H1 (cell line): ENCODE measurements at regions not wholly inside any gene's neighbourhood (a gene's known extent, or its start where the extent isn't known, plus 50 kb on each side); places are given as distances from the start of the nearest gene placed in this dataset.

Experiments
- CTCF ChIA-PET: fragments of 300-600 bp; sonication (Branson Sonifier 250); formaldehyde crosslinking; loops from one replicate; lab custom pipeline; 2021; ENCODE audit not compliant: partially characterized antibody; lab: Charles Lee
- POLR2A ChIA-PET: fragments of 300-600 bp; sonication (Branson Sonifier 250); formaldehyde crosslinking; loops from one replicate; lab custom pipeline; 2021; ENCODE audit warnings: inconsistent platforms; ENCODE audit not compliant: partially characterized antibody; lab: Charles Lee
- DNase-seq, 2 experiments: peaks; one replicate each; pipeline versions ENCODE4 v3.0.0 to v3.0.0-alpha.2; 2010 to 2022; ENCODE audit warnings: low spot score in 2 of 2, low read depth in 1 of 2, mixed read lengths in 1 of 2
- FAIRE-seq: peaks from 2 replicates; lab custom pipeline; 2011; peaks lifted over from hg19 to GRCh38; lab: Jason Lieb, UNC
- H2AFZ ChIP-seq: 2 replicates; pipeline ENCODE4 v1.8.1; 2012; ENCODE audit warnings: low read length, inconsistent platforms
- H2AK5ac ChIP-seq: 2 replicates; pipeline ENCODE4 v1.6.1; 2013; ENCODE audit warnings: low read depth, low read length
- H2BK120ac ChIP-seq: replicated peaks from 2 replicates; pipeline ENCODE3; 2013; ENCODE audit warnings: low read depth, low read length, inconsistent platforms
- H2BK12ac ChIP-seq: 2 replicates; pipeline ENCODE4 v1.6.1; 2013; ENCODE audit warnings: low read depth, low read length
- H2BK15ac ChIP-seq: 2 replicates; pipeline ENCODE4 v1.6.1; 2013; ENCODE audit warnings: low read length
- H2BK20ac ChIP-seq: 2 replicates; pipeline ENCODE4 v1.6.1; 2013; ENCODE audit warnings: low read length
- H2BK5ac ChIP-seq: 2 replicates; pipeline ENCODE4 v1.6.1; 2013; ENCODE audit warnings: low read depth, low read length
- H3K14ac ChIP-seq: 2 replicates; pipeline ENCODE4 v1.6.1; 2013; ENCODE audit warnings: inconsistent platforms; ENCODE audit not compliant: insufficient read length
- H3K18ac ChIP-seq: 2 replicates; pipeline ENCODE4 v1.6.1; 2013; ENCODE audit warnings: low read length; ENCODE audit errors: extremely low read depth
- H3K23ac ChIP-seq: 2 replicates; pipeline ENCODE4 v1.6.1; 2013; ENCODE audit warnings: inconsistent platforms; ENCODE audit not compliant: insufficient read length
- H3K23me2 ChIP-seq: 2 replicates; pipeline ENCODE4 v1.6.1; 2013; ENCODE audit warnings: low read depth, low read length
- H3K27ac ChIP-seq: 2 replicates; pipeline ENCODE4 v1.6.1; 2011; ENCODE audit warnings: low read depth, low read length, inconsistent platforms
- H3K27me3 ChIP-seq, 4 experiments: replicated peaks in 1 of 4; 1 replicate in 1 of 4; 2 replicates in 3 of 4; pipeline versions ENCODE4 v1.6.1 to v1.8.1; 2011 to 2013; ENCODE audit warnings: low read length in 3 of 4, mild to moderate bottlenecking in 3 of 4, inconsistent platforms in 2 of 4, mixed read lengths in 2 of 4, moderate library complexity in 1 of 4; ENCODE audit not compliant: control insufficient read depth in 3 of 4, insufficient read depth in 3 of 4; ENCODE audit errors: extremely low read depth in 1 of 4
- H3K36me3 ChIP-seq, 4 experiments: 2 replicates each; pipeline versions ENCODE4 v1.6.1 to v1.8.1; 2011 to 2013; ENCODE audit warnings: mild to moderate bottlenecking in 4 of 4, low read length in 3 of 4, moderate library complexity in 2 of 4, control low read depth in 1 of 4, inconsistent platforms in 1 of 4; ENCODE audit not compliant: insufficient read depth in 4 of 4, control insufficient read depth in 2 of 4
- H3K4ac ChIP-seq: replicated peaks from 2 replicates; pipeline ENCODE3; 2013; ENCODE audit warnings: low read length, low read depth, mixed read lengths, inconsistent platforms; ENCODE audit not compliant: insufficient read length
- H3K4me1 ChIP-seq, 4 experiments: replicated peaks in 1 of 4; 1 replicate in 1 of 4; 2 replicates in 3 of 4; pipeline versions ENCODE4 v1.6.1 to v1.8.1; 2011 to 2013; ENCODE audit warnings: low read length in 3 of 4, inconsistent platforms in 2 of 4, mixed read lengths in 1 of 4; ENCODE audit not compliant: insufficient read depth in 4 of 4, control insufficient read depth in 3 of 4
- H3K4me2 ChIP-seq, 2 experiments: 2 replicates each; pipeline versions ENCODE4 v1.6.1 to v1.8.1; 2011 to 2013; ENCODE audit warnings: low read depth in 2 of 2, low read length in 2 of 2, control low read depth in 1 of 2, inconsistent platforms in 1 of 2, mild to moderate bottlenecking in 1 of 2; ENCODE audit not compliant: insufficient read depth in 1 of 2
- H3K4me3 ChIP-seq, 4 experiments: fragments of 200-600, 300-600 bp in 1 of 4; sonication (generic), shearing (Covaris generic), sonication (Bioruptor Twin) in 1 of 4; 2 replicates each; pipeline versions ENCODE4 v1.5.1 to v1.8.1; 2011 to 2016; ENCODE audit warnings: low read length in 4 of 4, low read depth in 3 of 4, control low read depth in 2 of 4, inconsistent platforms in 2 of 4, mild to moderate bottlenecking in 2 of 4, mixed read lengths in 1 of 4, moderate library complexity in 1 of 4; ENCODE audit not compliant: insufficient read depth in 2 of 4; ENCODE audit errors: extremely low read depth in 1 of 4
- H3K56ac ChIP-seq: replicated peaks from 2 replicates; pipeline ENCODE3; 2013; ENCODE audit warnings: low read depth, mild to moderate bottlenecking, mixed read lengths, low read length, inconsistent platforms; ENCODE audit not compliant: insufficient read length
- H3K79me1 ChIP-seq: 2 replicates; pipeline ENCODE4 v1.6.1; 2013; ENCODE audit warnings: low read depth, low read length, control low read depth
- H3K79me2 ChIP-seq, 2 experiments: 2 replicates each; pipeline versions ENCODE4 v1.6.1 to v1.8.1; 2012 to 2013; ENCODE audit warnings: low read length in 2 of 2, mild to moderate bottlenecking in 2 of 2, inconsistent platforms in 1 of 2; ENCODE audit not compliant: insufficient read depth in 2 of 2, control insufficient read depth in 1 of 2
- H3K9ac ChIP-seq, 4 experiments: replicated peaks in 1 of 4; 1 replicate in 1 of 4; 2 replicates in 3 of 4; pipeline versions ENCODE4 v1.6.1 to v1.8.1; 2011 to 2013; ENCODE audit warnings: low read depth in 3 of 4, low read length in 3 of 4, control low read depth in 2 of 4, mild to moderate bottlenecking in 2 of 4, moderate library complexity in 2 of 4, inconsistent platforms in 1 of 4; ENCODE audit errors: extremely low read depth in 1 of 4
- H3K9me3 ChIP-seq, 2 experiments: 2 replicates each; pipeline versions ENCODE4 v1.6.1 to v1.8.1; 2012 to 2013; ENCODE audit warnings: mild to moderate bottlenecking in 2 of 2, moderate library complexity in 2 of 2, control low read depth in 1 of 2, inconsistent platforms in 1 of 2, low read depth in 1 of 2, low read length in 1 of 2, mixed read lengths in 1 of 2; ENCODE audit not compliant: insufficient read depth in 2 of 2
- H4K20me1 ChIP-seq, 2 experiments: replicated peaks in 1 of 2; 2 replicates each; pipeline versions ENCODE3 to v1.8.1; 2011 to 2013; ENCODE audit warnings: inconsistent platforms in 2 of 2, low read length in 2 of 2, mild to moderate bottlenecking in 1 of 2; ENCODE audit not compliant: insufficient read depth in 2 of 2, control insufficient read depth in 1 of 2
- H4K5ac ChIP-seq: 2 replicates; pipeline ENCODE4 v1.6.1; 2013; ENCODE audit warnings: low read length, low read depth, mixed read lengths, inconsistent platforms; ENCODE audit not compliant: insufficient read length
- H4K8ac ChIP-seq: 2 replicates; pipeline ENCODE4 v1.8.0; 2013; ENCODE audit warnings: mild to moderate bottlenecking, moderate library complexity, low read length, inconsistent platforms; ENCODE audit not compliant: insufficient read depth; ENCODE audit errors: extremely low read depth
- H4K91ac ChIP-seq: replicated peaks from 2 replicates; pipeline ENCODE3; 2013; ENCODE audit warnings: low read length, mixed read lengths, inconsistent platforms; ENCODE audit not compliant: insufficient read length
- NANOG ChIP-seq: IDR thresholded peaks from 2 replicates; pipeline ENCODE4 v1.6.1; 2011; ENCODE audit warnings: low read length, low read depth, mild to moderate bottlenecking, inconsistent platforms; ENCODE audit not compliant: insufficient read depth, poor library complexity, severe bottlenecking
- whole genome bisulfite sequencing, 2 experiments: shearing (Covaris generic) in 1 of 2; methylation state at CpG; one replicate each; pipeline versions ENCODE4 v1.1.6 to v1.1.7; 2013 to 2015; ENCODE audit warnings: low lambda C conversion rate in 2 of 2, mixed read lengths in 2 of 2, inconsistent platforms in 1 of 2, low coverage in 1 of 2, missing lambda C conversion rate in 1 of 2; ENCODE audit not compliant: insufficient replicate concordance in 2 of 2, insufficient coverage in 1 of 2, insufficient read length in 1 of 2; ENCODE audit errors: extremely low coverage in 1 of 2, missing lambda C conversion rate in 1 of 2; 5-methylcytosine and 5-hydroxymethylcytosine counted together
- TF ChIP-seq, protein P1 (sequence below): IDR thresholded peaks from 2 replicates; pipeline ENCODE4 v1.6.1; 2011; ENCODE audit warnings: low read length, improper control_type of control experiment
- TF ChIP-seq, protein P2 (sequence below): IDR thresholded peaks from 2 replicates; pipeline ENCODE4 v1.6.1; 2011; ENCODE audit warnings: low read depth, mild to moderate bottlenecking, low read length; ENCODE audit not compliant: insufficient read depth

- H2BK15ac ChIP-seq: no peak overlapping the region
- no peaks in the 10 kb centered on the region for H3K9me3 ChIP-seq
- ChIA-PET POLR2A (no interaction called here), CTCF (no interaction called here)
- no peak overlapping the region for H3K4ac ChIP-seq
- no peaks in the 10 kb centered on the region for H3K27me3 ChIP-seq
- H3K4me2 ChIP-seq: no peak overlapping the region
- no peaks in the 10 kb centered on the region for H4K20me1 ChIP-seq
- H3K56ac ChIP-seq: no peak overlapping the region
- no peak overlapping the region for H2BK20ac ChIP-seq
- H3K4me3 ChIP-seq: no peak overlapping the region
- H3K23me2 ChIP-seq: no peaks in the 10 kb centered on the region
- no peak overlapping the region for H3K23ac ChIP-seq
- no peak overlapping the region for H4K5ac ChIP-seq
- H4K91ac ChIP-seq: no peak overlapping the region
- H3K79me1 ChIP-seq: no peaks in the 10 kb centered on the region
- H2AK5ac ChIP-seq: no peak overlapping the region
- no peak overlapping the region for H4K8ac ChIP-seq
- H3K4me1 ChIP-seq: no peaks in the 10 kb centered on the region
- no peak overlapping the region for H2BK5ac ChIP-seq
- no peak overlapping the region for H3K9ac ChIP-seq
- no peak overlapping the region for H3K18ac ChIP-seq
- DNase-seq (no peak), FAIRE-seq (no peak)
- no peak overlapping the region for H3K14ac ChIP-seq
- H2AFZ ChIP-seq: peak overlapping the region; percentile 53; the same call in 1 of the 2 replicates
- WGBS, 2 experiments: 89% methylated on average over 3 of the region's 3 CpGs; no CpG with 5 or more reads in 1 of the 2 experiments
- H3K36me3 ChIP-seq: no peaks in the 10 kb centered on the region
- no peak overlapping the region for H2BK12ac ChIP-seq
- H2BK120ac ChIP-seq: no peak overlapping the region
- H3K79me2 ChIP-seq: no peaks in the 10 kb centered on the region
- no peak overlapping the region for H3K27ac ChIP-seq
- TF ChIP-seq, protein P1, sequence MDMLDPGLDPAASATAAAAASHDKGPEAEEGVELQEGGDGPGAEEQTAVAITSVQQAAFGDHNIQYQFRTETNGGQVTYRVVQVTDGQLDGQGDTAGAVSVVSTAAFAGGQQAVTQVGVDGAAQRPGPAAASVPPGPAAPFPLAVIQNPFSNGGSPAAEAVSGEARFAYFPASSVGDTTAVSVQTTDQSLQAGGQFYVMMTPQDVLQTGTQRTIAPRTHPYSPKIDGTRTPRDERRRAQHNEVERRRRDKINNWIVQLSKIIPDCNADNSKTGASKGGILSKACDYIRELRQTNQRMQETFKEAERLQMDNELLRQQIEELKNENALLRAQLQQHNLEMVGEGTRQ: no peak
- TF ChIP-seq, protein P2, sequence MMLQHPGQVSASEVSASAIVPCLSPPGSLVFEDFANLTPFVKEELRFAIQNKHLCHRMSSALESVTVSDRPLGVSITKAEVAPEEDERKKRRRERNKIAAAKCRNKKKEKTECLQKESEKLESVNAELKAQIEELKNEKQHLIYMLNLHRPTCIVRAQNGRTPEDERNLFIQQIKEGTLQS: no peak
- no peak for TF ChIP-seq NANOG
Observed at GRCh38 chr14:83873669-83874068, 1656.3 kb upstream of the FLRT2 start.
